Neural progenitor cell (in vitro differentiated cells): ENCODE measurements at regions not wholly inside any gene's neighbourhood (a gene's known extent, or its start where the extent isn't known, plus 50 kb on each side); places are given as distances from the start of the nearest gene placed in this dataset.

ENCODE experiments used
- DNase-seq: peaks from one replicate; pipeline ENCODE4 v3.0.0-alpha.2; 2016; ENCODE audit warnings: low spot score
- H2AFZ ChIP-seq: fragments of 200-600 bp; sonication (generic); replicated peaks from 2 replicates; pipeline ENCODE4 v1.6.1; 2016; ENCODE audit warnings: antibody characterized with exemption
- H3F3A ChIP-seq: fragments of 200-600 bp; sonication (generic); 2 replicates; pipeline ENCODE4 v1.6.1; 2016; ENCODE audit warnings: antibody characterized with exemption, low read depth
- H3K27ac ChIP-seq: fragments of 200-600 bp; sonication (generic); 2 replicates; pipeline ENCODE4 v1.5.1; 2016; ENCODE audit warnings: mild to moderate bottlenecking
- H3K27me3 ChIP-seq: fragments of 200-600 bp; sonication (generic); 2 replicates; pipeline ENCODE4 v1.6.1; 2016; ENCODE audit warnings: mild to moderate bottlenecking, moderate library complexity
- H3K36me3 ChIP-seq: fragments of 200-600 bp; sonication (generic); 2 replicates; pipeline ENCODE4 v1.5.1; 2016
- H3K4me1 ChIP-seq: fragments of 200-600 bp; sonication (generic); 2 replicates; pipeline ENCODE4 v1.6.1; 2016; ENCODE audit warnings: mixed run types
- H3K4me2 ChIP-seq: fragments of 200-600 bp; sonication (generic); 2 replicates; pipeline ENCODE4 v1.6.1; 2016
- H3K4me3 ChIP-seq: fragments of 200-600 bp; sonication (generic); 2 replicates; pipeline ENCODE4 v1.5.1; 2016
- H3K79me2 ChIP-seq: fragments of 200-600 bp; sonication (generic); 2 replicates; pipeline ENCODE4 v1.6.1; 2016; ENCODE audit warnings: low read depth
- H3K9ac ChIP-seq: fragments of 200-600 bp; sonication (generic); 2 replicates; pipeline ENCODE4 v1.6.1; 2016
- H3K9me3 ChIP-seq: fragments of 200-600 bp; sonication (generic); 2 replicates; pipeline ENCODE4 v1.5.1; 2016; ENCODE audit warnings: low read depth
- H4K20me1 ChIP-seq: fragments of 200-600 bp; sonication (generic); 2 replicates; pipeline ENCODE4 v1.6.1; 2016; ENCODE audit warnings: low read depth
- H3K27ac Mint-ChIP-seq: 3 replicates; pipeline ENCODE4 v1.8.0; 2021; ENCODE audit warnings: mixed read lengths
- H3K27me3 Mint-ChIP-seq: 2 replicates; pipeline ENCODE4 v1.8.0; 2022; ENCODE audit warnings: low read depth, mild to moderate bottlenecking, inconsistent platforms, moderate library complexity, mixed read lengths; ENCODE audit not compliant: insufficient read depth
- H3K36me3 Mint-ChIP-seq: 3 replicates; pipeline ENCODE4 v1.8.0; 2021; ENCODE audit warnings: mixed read lengths
- H3K4me1 Mint-ChIP-seq: 3 replicates; pipeline ENCODE4 v1.8.0; 2021; ENCODE audit warnings: mixed read lengths
- H3K4me3 Mint-ChIP-seq: 3 replicates; pipeline ENCODE4 v1.8.0; 2021; ENCODE audit warnings: mild to moderate bottlenecking, moderate library complexity, mixed read lengths
- H3K9me3 Mint-ChIP-seq: 3 replicates; pipeline ENCODE4 v1.8.0; 2020; ENCODE audit warnings: mixed read lengths
- EZH2 ChIP-seq: fragments of 200-600 bp; sonication (generic); IDR thresholded peaks from 2 replicates; pipeline ENCODE4 v1.6.1; 2017; ENCODE audit warnings: antibody characterized with exemption, mild to moderate bottlenecking, moderate library complexity
- EZH2phosphoT487 ChIP-seq: fragments of 200-600 bp; sonication (generic); IDR thresholded peaks from 2 replicates; pipeline ENCODE4 v1.6.1; 2017; ENCODE audit warnings: antibody characterized with exemption
- TF ChIP-seq, protein P1 (sequence below): fragments of 200-600 bp; sonication (generic); IDR thresholded peaks from 2 replicates; pipeline ENCODE4 v1.5.1; 2017; ENCODE audit warnings: antibody characterized with exemption, mild to moderate bottlenecking

DNA sequence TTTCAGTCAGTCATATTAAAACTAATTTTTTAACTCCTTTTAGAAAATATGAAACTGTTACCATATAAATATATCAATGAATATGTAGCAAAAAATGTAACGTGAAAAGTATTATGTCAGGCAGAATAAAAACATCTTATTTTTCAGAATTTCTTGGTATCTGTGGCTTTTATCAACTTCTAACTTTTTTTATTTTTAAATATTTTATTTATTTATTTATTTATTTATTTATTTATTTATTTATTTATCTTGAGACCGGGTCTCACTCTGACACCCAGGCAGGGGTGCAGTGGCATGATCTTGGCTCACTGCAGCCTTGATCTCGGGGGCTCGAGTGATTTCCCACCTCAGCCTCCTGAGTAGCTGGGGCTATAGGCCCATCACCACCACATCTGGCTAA lies 87.6 kb downstream of the C21orf91 start:
- Histone ChIP-seq H3K9ac (no peak overlapping the region), H4K20me1 (no peaks in the 10 kb centered on the region), H3K9me3 (no peaks in the 10 kb centered on the region), H3K27me3 (no peaks in the 10 kb centered on the region), H3K4me1 (no peaks in the 10 kb centered on the region), H3K27ac (no peak overlapping the region), H3K4me3 (no peak overlapping the region), H3F3A (no peaks in the 10 kb centered on the region), H2AFZ (no peak overlapping the region), H3K36me3 (no peaks in the 10 kb centered on the region), H3K79me2 (no peaks in the 10 kb centered on the region), H3K4me2 (no peak overlapping the region)
- no peak for DNase-seq
- Mint-ChIP-seq H3K27me3 (peaks cover under 1% of the 10 kb centered on the region), H3K27ac (no peak overlapping the region), H3K9me3 (no peaks in the 10 kb centered on the region), H3K36me3 (no peaks in the 10 kb centered on the region), H3K4me1 (no peaks in the 10 kb centered on the region), H3K4me3 (no peak overlapping the region)
- TF ChIP-seq EZH2phosphoT487, result no peak

DNA sequence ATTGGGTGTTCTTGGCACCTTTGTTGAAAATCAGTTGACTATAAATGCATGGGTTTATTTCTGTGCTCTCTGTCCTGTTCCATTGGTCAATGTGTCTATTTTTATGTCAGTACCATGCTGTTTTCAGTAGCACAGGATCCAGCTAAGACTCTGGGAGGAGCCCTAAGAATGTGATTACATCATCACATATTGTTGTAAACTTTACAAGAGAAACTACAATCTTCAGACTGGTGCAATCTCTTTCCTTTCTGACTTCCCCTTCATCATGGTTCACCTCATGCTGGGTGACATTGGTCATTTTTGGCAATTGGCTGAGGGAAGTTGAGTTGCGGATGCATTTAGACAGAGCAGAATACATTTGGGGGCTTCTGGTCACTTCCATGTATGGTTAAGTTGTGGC lies 88.4 kb downstream of the C21orf91 start:
- Histone ChIP-seq H4K20me1 (no peaks in the 10 kb centered on the region), H3K9ac (no peak overlapping the region), H3K4me2 (no peak overlapping the region), H3K27me3 (no peaks in the 10 kb centered on the region), H3F3A (no peaks in the 10 kb centered on the region), H3K36me3 (no peaks in the 10 kb centered on the region), H2AFZ (peak overlapping the region; percentile 54), H3K79me2 (no peaks in the 10 kb centered on the region), H3K27ac (no peak overlapping the region), H3K4me1 (no peaks in the 10 kb centered on the region), H3K9me3 (no peaks in the 10 kb centered on the region), H3K4me3 (no peak overlapping the region)
- no peaks in the 10 kb centered on the region for H3K36me3 Mint-ChIP-seq
- H3K4me3 Mint-ChIP-seq, result no peak overlapping the region
- peaks cover 3% of the 10 kb centered on the region for H3K27me3 Mint-ChIP-seq
- H3K9me3 Mint-ChIP-seq, result no peaks in the 10 kb centered on the region
- no peak for DNase-seq
- H3K4me1 Mint-ChIP-seq, result no peaks in the 10 kb centered on the region
- no peak overlapping the region for H3K27ac Mint-ChIP-seq
- TF ChIP-seq EZH2phosphoT487, result no peak
- TF ChIP-seq, protein P1, sequence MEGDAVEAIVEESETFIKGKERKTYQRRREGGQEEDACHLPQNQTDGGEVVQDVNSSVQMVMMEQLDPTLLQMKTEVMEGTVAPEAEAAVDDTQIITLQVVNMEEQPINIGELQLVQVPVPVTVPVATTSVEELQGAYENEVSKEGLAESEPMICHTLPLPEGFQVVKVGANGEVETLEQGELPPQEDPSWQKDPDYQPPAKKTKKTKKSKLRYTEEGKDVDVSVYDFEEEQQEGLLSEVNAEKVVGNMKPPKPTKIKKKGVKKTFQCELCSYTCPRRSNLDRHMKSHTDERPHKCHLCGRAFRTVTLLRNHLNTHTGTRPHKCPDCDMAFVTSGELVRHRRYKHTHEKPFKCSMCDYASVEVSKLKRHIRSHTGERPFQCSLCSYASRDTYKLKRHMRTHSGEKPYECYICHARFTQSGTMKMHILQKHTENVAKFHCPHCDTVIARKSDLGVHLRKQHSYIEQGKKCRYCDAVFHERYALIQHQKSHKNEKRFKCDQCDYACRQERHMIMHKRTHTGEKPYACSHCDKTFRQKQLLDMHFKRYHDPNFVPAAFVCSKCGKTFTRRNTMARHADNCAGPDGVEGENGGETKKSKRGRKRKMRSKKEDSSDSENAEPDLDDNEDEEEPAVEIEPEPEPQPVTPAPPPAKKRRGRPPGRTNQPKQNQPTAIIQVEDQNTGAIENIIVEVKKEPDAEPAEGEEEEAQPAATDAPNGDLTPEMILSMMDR, result no peak
- no peak for TF ChIP-seq EZH2

DNA sequence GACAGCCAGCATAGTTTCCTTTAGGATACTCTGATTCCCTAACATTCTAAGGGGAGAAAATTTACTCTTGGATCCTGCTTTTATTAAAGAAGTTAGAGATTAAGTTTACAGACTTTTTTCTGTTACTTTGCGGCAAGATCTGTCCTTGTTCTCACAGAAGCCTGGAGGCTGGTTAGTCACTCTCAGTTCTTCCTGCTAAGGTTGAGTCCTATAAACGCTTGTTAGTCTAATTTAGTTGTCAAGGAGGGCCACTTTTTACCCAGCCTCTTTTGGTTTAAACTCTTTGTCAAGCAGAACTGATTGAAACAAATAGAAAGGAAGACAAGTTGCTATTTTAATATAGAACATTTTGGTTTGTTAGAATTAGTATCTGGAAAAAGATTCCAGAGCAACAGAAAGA lies 89.7 kb downstream of the C21orf91 start:
- Histone ChIP-seq H3K4me2 (no peak overlapping the region), H3F3A (no peaks in the 10 kb centered on the region), H3K27ac (no peak overlapping the region), H3K79me2 (no peaks in the 10 kb centered on the region), H3K4me3 (no peak overlapping the region), H4K20me1 (no peaks in the 10 kb centered on the region), H3K4me1 (no peaks in the 10 kb centered on the region), H3K9me3 (no peaks in the 10 kb centered on the region), H3K9ac (no peak overlapping the region), H2AFZ (peak overlapping the region; percentile 50), H3K27me3 (no peaks in the 10 kb centered on the region), H3K36me3 (no peaks in the 10 kb centered on the region)
- no peaks in the 10 kb centered on the region for H3K4me1 Mint-ChIP-seq
- no peak overlapping the region for H3K27ac Mint-ChIP-seq
- H3K27me3 Mint-ChIP-seq, result peaks cover 3% of the 10 kb centered on the region
- TF ChIP-seq EZH2phosphoT487 (no peak), EZH2 (no peak)
- TF ChIP-seq, protein P1, result no peak
- H3K9me3 Mint-ChIP-seq, result no peaks in the 10 kb centered on the region
- H3K36me3 Mint-ChIP-seq, result no peaks in the 10 kb centered on the region
- H3K4me3 Mint-ChIP-seq, result no peak overlapping the region
- no peak for DNase-seq

DNA sequence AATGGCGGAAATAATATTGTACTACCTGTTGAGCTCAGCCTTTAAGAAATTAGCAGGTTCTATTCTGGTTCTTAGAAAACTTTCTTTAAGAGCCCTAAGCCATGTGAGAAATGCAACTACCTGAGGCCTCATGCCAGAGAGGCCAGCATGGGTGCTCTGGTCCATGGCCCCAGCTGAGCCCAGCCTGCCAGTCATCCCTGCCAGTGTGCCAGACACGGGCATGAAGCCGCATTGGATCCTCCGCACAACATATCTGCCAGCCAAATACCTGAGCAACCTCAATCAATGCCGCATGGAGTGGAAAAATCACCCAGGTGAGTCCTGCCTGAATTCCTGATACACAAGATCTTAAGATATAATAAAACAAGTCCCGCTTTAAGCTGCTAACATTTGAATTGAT lies 91.8 kb downstream of the C21orf91 start:
- Mint-ChIP-seq H3K9me3 (peaks cover 3% of the 10 kb centered on the region), H3K4me1 (no peaks in the 10 kb centered on the region), H3K4me3 (no peak overlapping the region), H3K27me3 (peaks cover 3% of the 10 kb centered on the region), H3K36me3 (no peaks in the 10 kb centered on the region), H3K27ac (no peak overlapping the region)
- Histone ChIP-seq H3K36me3 (no peaks in the 10 kb centered on the region), H2AFZ (no peak overlapping the region), H3F3A (no peaks in the 10 kb centered on the region), H3K79me2 (no peaks in the 10 kb centered on the region), H4K20me1 (no peaks in the 10 kb centered on the region), H3K4me3 (no peak overlapping the region), H3K27me3 (no peaks in the 10 kb centered on the region), H3K4me2 (no peak overlapping the region), H3K9me3 (no peaks in the 10 kb centered on the region), H3K27ac (no peak overlapping the region), H3K4me1 (no peaks in the 10 kb centered on the region), H3K9ac (no peak overlapping the region)
- TF ChIP-seq EZH2phosphoT487, result no peak
- TF ChIP-seq, protein P1, result no peak
- no peak for TF ChIP-seq EZH2
- no peak for DNase-seq
